T-helper 17 cell (primary cell): ENCODE measurements at regions not wholly inside any gene's neighbourhood (a gene's known extent, or its start where the extent isn't known, plus 50 kb on each side); places are given as distances from the start of the nearest gene placed in this dataset.
"Not testable (repeated sequence)": the region's sequence is repeated elsewhere in the genome, so short reads cannot be mapped to it uniquely, and the experiment has no call there.

Experiments
- ATAC-seq: fragments of 150-1000 bp; cut with Tn5 transposase; 2 replicates; pipeline ENCODE4 v1.10.0; 2021; ENCODE audit warnings: mild to moderate bottlenecking, moderate library complexity
- DNase-seq, 3 donors: peaks; one replicate each; pipeline versions ENCODE4 v3.0.0 to v3.0.0-alpha.2; 2020 to 2021
- H3K9me3 ChIP-seq: one replicate; pipeline ENCODE4 v1.7.0; 2013; ENCODE audit warnings: low read length, mild to moderate bottlenecking; ENCODE audit not compliant: control insufficient read depth, poor library complexity, severe bottlenecking
- H3K27ac Mint-ChIP-seq: one replicate; pipeline ENCODE4 v1.8.0; 2022; ENCODE audit warnings: mild to moderate bottlenecking, moderate library complexity, mixed read lengths
- H3K27me3 Mint-ChIP-seq: one replicate; pipeline ENCODE4 v1.8.0; 2022; ENCODE audit warnings: mixed read lengths
- H3K36me3 Mint-ChIP-seq: one replicate; pipeline ENCODE4 v1.8.0; 2022; ENCODE audit warnings: low read depth, mixed read lengths
- H3K4me1 Mint-ChIP-seq: one replicate; pipeline ENCODE4 v1.8.0; 2022; ENCODE audit warnings: mild to moderate bottlenecking, mixed read lengths
- H3K4me3 Mint-ChIP-seq: one replicate; pipeline ENCODE4 v1.8.0; 2022; ENCODE audit warnings: mild to moderate bottlenecking, moderate library complexity, mixed read lengths

GRCh38 chr7:12017046-12017445 is 185.0 kb upstream of the THSD7A start:
- H3K36me3 Mint-ChIP-seq = no peaks in the 10 kb centered on the region
- no peak overlapping the region for H3K4me3 Mint-ChIP-seq
- peaks cover 8% of the 10 kb centered on the region for H3K27me3 Mint-ChIP-seq
- H3K4me1 Mint-ChIP-seq = no peaks in the 10 kb centered on the region
- no peak for DNase-seq
- H3K27ac Mint-ChIP-seq = no peak overlapping the region
- no peak for ATAC-seq
- H3K9me3 ChIP-seq = no peaks in the 10 kb centered on the region

- H3K27ac Mint-ChIP-seq, DNase-seq, H3K27me3 Mint-ChIP-seq, H3K36me3 Mint-ChIP-seq, H3K9me3 ChIP-seq, H3K4me1 Mint-ChIP-seq, H3K4me3 Mint-ChIP-seq, ATAC-seq: not testable (repeated sequence)
Measured at GRCh38 chr7:12022011-12022410, 189.1 kb upstream of the TMEM106B start.

- no peaks in the 10 kb centered on the region for H3K36me3 Mint-ChIP-seq
- no peak overlapping the region for H3K27ac Mint-ChIP-seq
- no peaks in the 10 kb centered on the region for H3K9me3 ChIP-seq
- no peak for ATAC-seq
- no peak for DNase-seq
- peaks cover 25% of the 10 kb centered on the region for H3K27me3 Mint-ChIP-seq
- peaks cover 2% of the 10 kb centered on the region for H3K4me1 Mint-ChIP-seq
- no peak overlapping the region for H3K4me3 Mint-ChIP-seq
Measured at GRCh38 chr7:12025246-12025645, 185.8 kb upstream of the TMEM106B start.

GRCh38 chr7:12028508-12028907 is 182.6 kb upstream of the TMEM106B start:
- no peaks in the 10 kb centered on the region for H3K9me3 ChIP-seq
- ATAC-seq (no peak), DNase-seq (no peak)
- no peak overlapping the region for H3K4me3 Mint-ChIP-seq
- no peak overlapping the region for H3K27ac Mint-ChIP-seq
- H3K4me1 Mint-ChIP-seq = peaks cover 2% of the 10 kb centered on the region
- no peaks in the 10 kb centered on the region for H3K36me3 Mint-ChIP-seq
- peaks cover 17% of the 10 kb centered on the region for H3K27me3 Mint-ChIP-seq

GRCh38 chr7:12030116-12030515 is 181.0 kb upstream of the TMEM106B start:
- Mint-ChIP-seq H3K4me3 (no peak overlapping the region), H3K27ac (no peak overlapping the region), H3K36me3 (peaks cover 2% of the 10 kb centered on the region), H3K27me3 (peaks cover 26% of the 10 kb centered on the region), H3K4me1 (peaks cover 2% of the 10 kb centered on the region)
- H3K9me3 ChIP-seq = no peaks in the 10 kb centered on the region
- DNase-seq (no peak), ATAC-seq (no peak)

- no peaks in the 10 kb centered on the region for H3K9me3 ChIP-seq
- Mint-ChIP-seq H3K4me1 (peaks cover 2% of the 10 kb centered on the region), H3K4me3 (no peak overlapping the region), H3K27me3 (peaks cover 28% of the 10 kb centered on the region), H3K27ac (no peak overlapping the region), H3K36me3 (peaks cover 2% of the 10 kb centered on the region)
- DNase-seq (no peak), ATAC-seq (no peak)
Measured at GRCh38 chr7:12031186-12031585, 179.9 kb upstream of the TMEM106B start.

GRCh38 chr7:12031638-12032037 is 179.5 kb upstream of the TMEM106B start:
- Mint-ChIP-seq H3K36me3 (peaks cover 2% of the 10 kb centered on the region), H3K4me3 (no peak overlapping the region), H3K4me1 (peaks cover 1% of the 10 kb centered on the region), H3K27ac (no peak overlapping the region), H3K27me3 (peaks cover 28% of the 10 kb centered on the region)
- DNase-seq = no peak
- ATAC-seq = no peak
- H3K9me3 ChIP-seq = no peaks in the 10 kb centered on the region

GRCh38 chr7:12032146-12032545 is 178.9 kb upstream of the TMEM106B start:
- no peak for DNase-seq
- peaks cover 2% of the 10 kb centered on the region for H3K36me3 Mint-ChIP-seq
- ATAC-seq = no peak
- H3K27ac Mint-ChIP-seq = no peak overlapping the region
- no peak overlapping the region for H3K4me3 Mint-ChIP-seq
- no peaks in the 10 kb centered on the region for H3K9me3 ChIP-seq
- H3K27me3 Mint-ChIP-seq = peaks cover 33% of the 10 kb centered on the region
- H3K4me1 Mint-ChIP-seq = no peaks in the 10 kb centered on the region

- H3K27ac Mint-ChIP-seq, H3K36me3 Mint-ChIP-seq, H3K4me1 Mint-ChIP-seq, H3K9me3 ChIP-seq, DNase-seq, H3K4me3 Mint-ChIP-seq, ATAC-seq: not testable (repeated sequence)
- H3K27me3 Mint-ChIP-seq = peaks cover 34% of the 10 kb centered on the region
Measured at GRCh38 chr7:12043457-12043856, 167.6 kb upstream of the TMEM106B start.

GRCh38 chr7:12052211-12052610 is 158.9 kb upstream of the TMEM106B start:
- ATAC-seq (no peak), DNase-seq (no peak)
- H3K9me3 ChIP-seq = no peaks in the 10 kb centered on the region
- no peak overlapping the region for H3K4me3 Mint-ChIP-seq
- H3K36me3 Mint-ChIP-seq = peaks cover 3% of the 10 kb centered on the region
- no peaks in the 10 kb centered on the region for H3K4me1 Mint-ChIP-seq
- H3K27ac Mint-ChIP-seq = no peak overlapping the region
- peaks cover 33% of the 10 kb centered on the region for H3K27me3 Mint-ChIP-seq

GRCh38 chr7:12053561-12053960 is 157.5 kb upstream of the TMEM106B start:
- ATAC-seq (no peak), DNase-seq (no peak)
- Mint-ChIP-seq H3K36me3 (peaks cover 3% of the 10 kb centered on the region), H3K4me3 (no peak overlapping the region), H3K27ac (no peak overlapping the region), H3K4me1 (no peaks in the 10 kb centered on the region), H3K27me3 (peaks cover 25% of the 10 kb centered on the region)
- no peaks in the 10 kb centered on the region for H3K9me3 ChIP-seq

- Mint-ChIP-seq H3K36me3 (peaks cover 3% of the 10 kb centered on the region), H3K27me3 (peaks cover 12% of the 10 kb centered on the region), H3K4me3 (no peak overlapping the region), H3K27ac (no peak overlapping the region), H3K4me1 (no peaks in the 10 kb centered on the region)
- H3K9me3 ChIP-seq = no peaks in the 10 kb centered on the region
- DNase-seq (no peak), ATAC-seq (no peak)
Measured at GRCh38 chr7:12054830-12055229, 156.3 kb upstream of the TMEM106B start.

GRCh38 chr7:12056381-12056780 is 154.7 kb upstream of the TMEM106B start:
- ATAC-seq (no peak), DNase-seq (no peak)
- Mint-ChIP-seq H3K27ac (no peak overlapping the region), H3K4me1 (no peaks in the 10 kb centered on the region), H3K4me3 (no peak overlapping the region), H3K36me3 (peaks cover 2% of the 10 kb centered on the region), H3K27me3 (peaks cover 3% of the 10 kb centered on the region)
- H3K9me3 ChIP-seq = no peaks in the 10 kb centered on the region

GRCh38 chr7:12056977-12057376 is 154.1 kb upstream of the TMEM106B start:
- no peak for DNase-seq
- no peak overlapping the region for H3K27ac Mint-ChIP-seq
- H3K4me1 Mint-ChIP-seq = peaks cover under 1% of the 10 kb centered on the region
- no peaks in the 10 kb centered on the region for H3K27me3 Mint-ChIP-seq
- H3K9me3 ChIP-seq = no peaks in the 10 kb centered on the region
- no peaks in the 10 kb centered on the region for H3K36me3 Mint-ChIP-seq
- ATAC-seq = no peak
- H3K4me3 Mint-ChIP-seq = no peak overlapping the region

- H3K4me1 Mint-ChIP-seq = peaks cover 8% of the 10 kb centered on the region
Measured at GRCh38 chr7:12062062-12062461, 149.0 kb upstream of the TMEM106B start.

More at GRCh38 chr7:12062062-12062461, 149.0 kb upstream of the TMEM106B start:
- ATAC-seq (no peak), DNase-seq (no peak)
- no peak overlapping the region for H3K4me3 Mint-ChIP-seq
- H3K36me3 Mint-ChIP-seq = no peaks in the 10 kb centered on the region
- no peaks in the 10 kb centered on the region for H3K9me3 ChIP-seq
- no peak overlapping the region for H3K27ac Mint-ChIP-seq
- no peaks in the 10 kb centered on the region for H3K27me3 Mint-ChIP-seq
